ENCODE measurements at regions not wholly inside any gene's neighbourhood (a gene's known extent, or its start where the extent isn't known, plus 50 kb on each side); places are given as distances from the start of the nearest gene placed in this dataset.
A peak's percentile ranks its signal among the peaks of the same experiment; 100 is the strongest.

DNA sequence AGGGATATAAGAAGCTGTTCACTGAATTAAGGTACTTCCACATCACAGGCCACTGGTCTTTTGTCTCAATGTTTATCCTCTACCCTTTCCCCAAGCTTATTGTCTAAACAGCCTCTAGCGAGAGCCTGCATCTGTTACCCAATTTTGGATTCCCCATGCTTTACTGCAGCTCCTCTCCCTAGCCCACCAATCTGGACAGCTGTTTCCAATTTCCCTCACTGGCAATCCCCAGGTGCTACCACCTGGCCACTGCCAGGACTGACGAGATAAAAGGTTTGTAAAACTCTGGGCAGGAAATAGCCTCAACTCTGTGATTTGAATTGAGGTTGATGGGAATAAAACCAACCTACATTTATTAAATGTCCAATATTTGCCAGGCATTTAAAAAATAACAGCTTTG lies 58.0 kb upstream of the TEX9 start:
- H3K9me3 ChIP-seq (ENCODE audit: insufficient read depth, low read length): no peaks in the 10 kb centered on the region
- no peaks in the 10 kb centered on the region for H4K20me1 ChIP-seq (ENCODE audit: insufficient read depth, low read length)
- no peak overlapping the region for H3K9ac ChIP-seq (ENCODE audit: low read length)
- no peaks in the 10 kb centered on the region for H3K36me3 ChIP-seq (replicated peaks; ENCODE audit: low read depth, low read length)
- no peak overlapping the region for H3K4me3 ChIP-seq (ENCODE audit: low read length)
- no peak for TF ChIP-seq EZH2phosphoT487 (IDR thresholded peaks at IDR 0.05; ENCODE audit: low read depth)
- TF ChIP-seq, protein P1, sequence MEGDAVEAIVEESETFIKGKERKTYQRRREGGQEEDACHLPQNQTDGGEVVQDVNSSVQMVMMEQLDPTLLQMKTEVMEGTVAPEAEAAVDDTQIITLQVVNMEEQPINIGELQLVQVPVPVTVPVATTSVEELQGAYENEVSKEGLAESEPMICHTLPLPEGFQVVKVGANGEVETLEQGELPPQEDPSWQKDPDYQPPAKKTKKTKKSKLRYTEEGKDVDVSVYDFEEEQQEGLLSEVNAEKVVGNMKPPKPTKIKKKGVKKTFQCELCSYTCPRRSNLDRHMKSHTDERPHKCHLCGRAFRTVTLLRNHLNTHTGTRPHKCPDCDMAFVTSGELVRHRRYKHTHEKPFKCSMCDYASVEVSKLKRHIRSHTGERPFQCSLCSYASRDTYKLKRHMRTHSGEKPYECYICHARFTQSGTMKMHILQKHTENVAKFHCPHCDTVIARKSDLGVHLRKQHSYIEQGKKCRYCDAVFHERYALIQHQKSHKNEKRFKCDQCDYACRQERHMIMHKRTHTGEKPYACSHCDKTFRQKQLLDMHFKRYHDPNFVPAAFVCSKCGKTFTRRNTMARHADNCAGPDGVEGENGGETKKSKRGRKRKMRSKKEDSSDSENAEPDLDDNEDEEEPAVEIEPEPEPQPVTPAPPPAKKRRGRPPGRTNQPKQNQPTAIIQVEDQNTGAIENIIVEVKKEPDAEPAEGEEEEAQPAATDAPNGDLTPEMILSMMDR (IDR thresholded peaks at IDR 0.05; ENCODE audit: low read depth, low read length): no peak
- no peak overlapping the region for H2AFZ ChIP-seq (ENCODE audit: low read depth, low read length)
- H3K27ac ChIP-seq (ENCODE audit: low read length): no peak overlapping the region
- no peaks in the 10 kb centered on the region for H3K4me1 ChIP-seq (ENCODE audit: low read length)
- no peaks in the 10 kb centered on the region for H3K79me2 ChIP-seq (ENCODE audit: low read length)
- H3K4me2 ChIP-seq (ENCODE audit: low read length): no peak overlapping the region
- no peaks in the 10 kb centered on the region for H3K27me3 ChIP-seq (ENCODE audit: low read depth, low read length)

DNA sequence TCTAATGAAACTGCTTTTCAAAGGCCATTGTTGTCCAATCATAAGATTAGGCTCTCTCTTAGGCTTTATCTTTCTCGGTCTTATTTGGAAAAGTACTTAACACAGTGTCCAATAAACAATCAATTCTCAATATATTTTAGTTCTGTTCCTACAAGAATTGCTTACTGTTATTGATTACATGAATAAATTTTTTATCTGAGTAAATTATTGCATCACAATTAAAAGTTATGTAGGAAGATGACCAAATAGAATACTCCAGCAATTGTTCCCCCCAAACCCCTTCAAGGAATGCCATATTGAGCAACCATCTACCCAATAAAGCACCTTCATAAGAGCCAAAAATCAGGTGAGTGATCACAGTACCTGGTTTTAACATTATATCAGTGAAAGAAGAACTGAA lies 55.0 kb upstream of the RFX7 start:
- TF ChIP-seq, protein P1 (IDR thresholded peaks at IDR 0.05; ENCODE audit: low read depth, low read length): no peak
- TF ChIP-seq EZH2phosphoT487 (IDR thresholded peaks at IDR 0.05; ENCODE audit: low read depth): no peak
- Histone ChIP-seq H3K4me1 (ENCODE audit: low read length) (peaks cover 6% of the 10 kb centered on the region), H2AFZ (ENCODE audit: low read depth, low read length) (no peak overlapping the region), H3K27me3 (ENCODE audit: low read depth, low read length) (no peaks in the 10 kb centered on the region), H3K27ac (ENCODE audit: low read length) (no peak overlapping the region), H3K9me3 (ENCODE audit: insufficient read depth, low read length) (no peaks in the 10 kb centered on the region), H3K79me2 (ENCODE audit: low read length) (no peaks in the 10 kb centered on the region), H3K4me3 (ENCODE audit: low read length) (no peak overlapping the region), H3K36me3 (replicated peaks; ENCODE audit: low read depth, low read length) (no peaks in the 10 kb centered on the region), H3K4me2 (ENCODE audit: low read length) (no peak overlapping the region), H3K9ac (ENCODE audit: low read length) (no peak overlapping the region), H4K20me1 (ENCODE audit: insufficient read depth, low read length) (no peaks in the 10 kb centered on the region)

DNA sequence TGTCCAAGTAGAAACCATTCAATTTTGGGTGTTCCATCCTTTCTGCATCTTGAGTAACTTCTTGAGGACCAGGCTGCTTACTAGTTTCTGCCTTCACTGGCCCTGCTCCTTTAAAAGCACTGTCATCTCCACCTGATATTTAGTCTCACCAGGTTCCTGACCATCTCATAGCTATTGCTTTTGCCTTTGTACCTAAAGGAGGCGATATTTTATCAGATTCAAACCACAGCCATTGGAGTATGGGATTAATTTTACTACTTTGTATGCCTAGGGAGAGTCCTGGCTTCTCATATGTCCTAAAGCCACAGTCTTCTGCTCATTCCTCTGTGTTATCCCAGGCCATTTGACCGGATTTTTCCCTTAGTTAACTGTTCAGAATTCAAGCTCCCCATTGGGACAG lies 51.8 kb upstream of the RFX7 start:
- Histone ChIP-seq H3K4me3 (ENCODE audit: low read length) (no peak overlapping the region), H3K4me1 (ENCODE audit: low read length) (peaks cover 8% of the 10 kb centered on the region), H3K9ac (ENCODE audit: low read length) (no peak overlapping the region), H3K27ac (ENCODE audit: low read length) (no peak overlapping the region), H3K79me2 (ENCODE audit: low read length) (no peaks in the 10 kb centered on the region), H3K27me3 (ENCODE audit: low read depth, low read length) (no peaks in the 10 kb centered on the region), H3K4me2 (ENCODE audit: low read length) (no peak overlapping the region), H3K36me3 (replicated peaks; ENCODE audit: low read depth, low read length) (no peaks in the 10 kb centered on the region), H2AFZ (ENCODE audit: low read depth, low read length) (no peak overlapping the region), H3K9me3 (ENCODE audit: insufficient read depth, low read length) (no peaks in the 10 kb centered on the region), H4K20me1 (ENCODE audit: insufficient read depth, low read length) (no peaks in the 10 kb centered on the region)
- TF ChIP-seq EZH2phosphoT487 (IDR thresholded peaks at IDR 0.05; ENCODE audit: low read depth): no peak
- TF ChIP-seq, protein P1 (IDR thresholded peaks at IDR 0.05; ENCODE audit: low read depth, low read length): peak; percentile 27

DNA sequence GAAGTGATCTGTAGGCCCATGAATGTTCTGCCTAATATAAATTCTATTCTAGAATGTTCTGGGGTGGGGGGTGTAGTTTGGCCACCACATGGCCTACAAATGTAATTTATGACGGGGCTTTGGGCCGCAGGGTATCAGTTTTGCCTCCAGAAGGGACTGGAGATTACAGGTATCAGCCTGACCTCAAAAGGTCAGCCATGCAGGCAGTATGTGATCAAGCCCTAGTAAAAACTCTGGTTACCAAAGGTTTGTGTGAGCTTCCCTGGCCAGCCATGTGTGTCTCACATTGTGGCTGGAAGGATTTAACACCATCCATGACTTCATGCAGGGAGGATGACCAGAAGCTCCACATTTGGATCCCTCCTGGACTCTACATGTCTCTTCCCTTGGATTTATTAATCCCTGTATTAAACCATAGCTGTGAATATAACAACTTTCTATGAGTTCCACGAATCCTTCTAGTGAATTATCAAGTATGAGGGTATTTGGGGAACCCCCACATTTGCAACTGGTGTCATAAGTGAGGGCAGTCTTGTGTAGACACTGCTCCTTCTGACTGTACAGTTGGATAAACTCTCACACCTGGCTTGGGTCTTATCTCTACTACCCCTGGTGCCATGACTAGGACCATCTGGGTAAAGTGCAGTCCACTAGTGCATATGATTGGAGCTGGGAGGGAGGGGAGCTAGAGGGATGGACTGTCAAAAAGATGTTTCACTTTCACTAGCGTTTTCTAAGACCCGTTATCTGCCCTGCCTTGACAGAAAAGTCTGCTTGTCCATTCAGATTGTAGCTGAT lies 50.0 kb upstream of the RFX7 start:
- H2AFZ ChIP-seq (ENCODE audit: low read depth, low read length): no peak overlapping the region
- H3K36me3 ChIP-seq (replicated peaks; ENCODE audit: low read depth, low read length): no peaks in the 10 kb centered on the region
- H3K4me2 ChIP-seq (ENCODE audit: low read length): peak overlapping the region; percentile 26; the same call in 1 of the 2 replicates
- no peaks in the 10 kb centered on the region for H4K20me1 ChIP-seq (ENCODE audit: insufficient read depth, low read length)
- H3K27me3 ChIP-seq (ENCODE audit: low read depth, low read length): no peaks in the 10 kb centered on the region
- TF ChIP-seq EZH2phosphoT487 (IDR thresholded peaks at IDR 0.05; ENCODE audit: low read depth): no peak
- TF ChIP-seq, protein P1 (IDR thresholded peaks at IDR 0.05; ENCODE audit: low read depth, low read length): no peak
- H3K9ac ChIP-seq (ENCODE audit: low read length): no peak overlapping the region
- H3K9me3 ChIP-seq (ENCODE audit: insufficient read depth, low read length): peaks cover 7% of the 10 kb centered on the region; the same call in 1 of the 2 replicates
- no peaks in the 10 kb centered on the region for H3K79me2 ChIP-seq (ENCODE audit: low read length)
- peaks cover 8% of the 10 kb centered on the region for H3K4me1 ChIP-seq (ENCODE audit: low read length)
- H3K4me3 ChIP-seq (ENCODE audit: low read length): no peak overlapping the region
- no peak overlapping the region for H3K27ac ChIP-seq (ENCODE audit: low read length)
